ENCODE measurements at regions not wholly inside any gene's neighbourhood (a gene's known extent, or its start where the extent isn't known, plus 50 kb on each side); places are given as distances from the start of the nearest gene placed in this dataset.

DNA sequence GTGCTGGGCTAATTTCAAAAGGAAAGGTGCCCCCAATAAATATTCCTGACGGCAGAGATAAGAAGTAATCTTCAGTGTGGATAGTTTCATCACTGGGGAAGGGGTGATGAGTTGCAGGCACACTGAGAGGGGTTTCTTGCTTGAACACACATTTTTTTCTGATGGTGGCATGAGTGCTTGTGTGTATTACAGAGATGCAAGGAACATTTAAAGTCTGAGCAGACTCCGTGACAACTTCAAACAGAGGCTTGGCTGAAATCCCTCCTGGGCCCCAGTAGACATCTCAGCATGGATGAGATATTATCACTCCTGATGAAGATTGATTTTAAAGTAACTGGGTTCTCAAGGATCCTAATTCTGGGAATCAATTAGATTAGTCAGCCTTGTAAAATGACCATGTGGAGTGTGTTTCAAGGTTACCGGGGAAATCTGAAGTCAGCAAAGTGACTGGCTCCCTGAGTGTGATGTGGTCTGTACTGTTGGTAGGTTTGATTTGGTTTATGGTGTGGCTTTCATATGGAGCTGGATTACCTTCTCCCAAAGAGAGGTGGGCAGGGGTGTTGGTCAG lies 435.8 kb upstream of the EEF2KMT start:
- no peak for DNase-seq (ENCODE audit: low read depth)

DNA sequence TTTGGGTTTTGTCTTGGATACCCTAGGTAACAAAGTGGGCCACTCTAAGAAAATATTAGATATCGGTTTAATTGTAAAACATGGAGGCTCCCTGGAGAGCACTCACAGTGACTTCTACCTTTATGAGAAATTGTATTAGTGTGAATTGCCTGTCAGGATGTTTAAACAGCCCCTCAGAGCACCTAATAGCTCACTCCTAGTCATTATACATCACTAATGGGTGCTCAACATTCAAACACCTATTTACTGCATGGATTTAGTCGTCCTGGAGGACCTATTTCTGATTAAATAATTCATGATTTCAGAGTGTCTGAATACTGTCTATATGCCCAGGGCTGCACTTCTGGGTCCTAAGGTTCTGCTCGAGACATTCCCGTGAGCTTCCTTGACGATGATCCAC lies 430.2 kb upstream of the EEF2KMT start:
- no peak for DNase-seq (ENCODE audit: low read depth)

DNA sequence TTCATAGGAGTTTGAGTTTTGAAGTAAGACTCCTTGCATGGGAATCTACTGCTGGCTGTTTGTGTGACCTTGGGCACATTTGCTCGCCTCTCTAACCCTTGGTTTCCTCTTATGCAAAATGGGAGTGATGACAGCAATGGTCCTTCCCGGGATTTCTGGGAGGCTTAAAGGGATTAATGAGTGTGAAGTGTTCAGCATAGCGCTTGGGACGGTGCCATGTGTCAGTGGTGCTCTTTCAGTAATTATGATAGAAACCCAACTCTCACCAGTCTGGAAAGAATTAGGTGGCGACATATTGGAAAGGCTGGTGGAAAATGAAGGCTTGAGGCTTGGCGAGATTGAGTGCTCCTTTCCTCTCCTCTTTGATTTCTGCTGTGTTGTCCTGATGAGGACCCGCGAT lies 429.2 kb upstream of the EEF2KMT start:
- no peak for DNase-seq (ENCODE audit: low read depth)

DNA sequence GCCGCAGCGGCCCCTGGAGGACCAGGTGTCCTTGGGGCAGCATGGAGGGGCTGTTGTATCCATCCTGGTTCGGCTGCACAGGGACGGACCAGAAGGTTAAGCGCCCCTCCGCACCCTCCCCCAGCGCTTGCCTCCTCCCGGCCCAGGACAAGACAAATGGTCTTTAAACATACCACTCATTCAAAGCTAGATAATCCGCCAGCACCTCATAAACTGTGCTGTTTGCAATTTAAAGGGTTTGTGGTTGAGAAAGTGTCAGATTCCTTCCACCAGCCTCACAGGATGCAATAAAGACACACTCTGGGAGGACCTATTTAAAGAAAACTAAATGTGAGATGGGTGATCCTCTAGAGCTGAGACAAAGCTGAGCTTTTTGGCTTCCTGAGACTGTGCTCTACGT lies 426.2 kb upstream of the EEF2KMT start:
- no peak for DNase-seq (ENCODE audit: low read depth)

DNA sequence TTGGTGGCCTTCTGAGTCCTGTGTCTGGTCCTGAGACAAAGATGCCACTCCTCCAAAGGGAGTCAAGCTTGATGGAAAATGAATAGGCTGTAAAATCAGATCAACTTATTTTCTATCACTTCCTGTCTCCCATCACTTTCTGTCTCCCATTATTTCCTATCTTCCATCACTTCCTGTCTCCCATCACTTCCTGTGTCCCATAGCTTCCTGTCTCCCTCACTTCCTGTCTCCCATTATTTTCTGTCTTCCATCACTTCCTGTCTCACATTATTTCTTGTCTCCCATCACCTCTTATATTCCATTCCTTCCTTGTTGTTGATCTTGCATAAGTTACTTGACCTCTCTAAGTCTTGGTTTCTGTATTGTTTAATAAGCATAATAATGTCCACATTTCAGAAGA lies 418.5 kb upstream of the EEF2KMT start:
- DNase-seq (ENCODE audit: low read depth), result no peak

DNA sequence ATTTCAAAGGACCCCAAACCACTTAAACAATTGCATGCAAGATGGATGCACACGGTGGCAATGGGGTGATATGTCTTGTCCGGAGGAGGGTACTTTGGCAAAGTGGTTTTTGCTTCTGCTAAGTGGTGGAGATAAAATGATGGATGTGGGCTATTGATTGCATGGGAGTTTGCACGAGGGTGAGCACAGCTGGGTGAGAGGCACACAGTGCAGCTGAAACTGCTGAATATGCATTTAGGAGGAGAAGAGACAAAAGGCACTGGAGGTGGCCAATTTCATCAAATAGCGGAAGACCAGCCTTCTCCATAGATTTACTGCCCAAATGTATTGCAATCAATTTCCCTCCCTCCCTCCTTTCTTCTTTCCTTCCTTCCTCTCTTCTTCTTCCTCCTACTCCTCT lies 414.4 kb upstream of the EEF2KMT start:
- DNase-seq (ENCODE audit: low read depth), result no peak

DNA sequence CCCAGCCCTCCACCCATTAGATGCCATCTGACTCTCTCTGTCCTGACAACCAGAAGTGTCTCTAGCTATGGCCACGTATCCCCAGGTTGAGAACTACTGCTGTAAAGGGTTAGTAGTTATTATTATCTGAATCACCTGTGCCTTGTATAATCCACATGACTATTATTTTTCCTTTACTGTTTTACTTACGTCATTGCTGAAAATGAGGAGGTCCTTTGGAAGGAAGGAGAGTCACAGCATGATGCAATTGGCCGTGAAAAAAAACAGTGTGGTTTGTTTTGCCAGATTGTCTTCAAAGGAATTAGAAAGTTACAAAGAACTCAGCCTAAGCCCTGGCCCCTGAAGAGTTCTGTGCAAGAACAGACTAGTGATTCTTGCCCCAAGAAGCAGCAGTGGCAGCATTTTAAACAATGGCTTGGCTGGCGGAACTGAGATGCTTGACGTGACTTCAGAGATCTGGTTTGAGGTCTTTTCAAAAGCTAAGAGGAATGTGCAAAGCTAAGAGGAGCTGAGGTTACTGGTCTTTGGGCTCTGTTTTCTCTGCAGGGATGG lies 413.3 kb upstream of the EEF2KMT start:
- DNase-seq (ENCODE audit: low read depth), result no peak

DNA sequence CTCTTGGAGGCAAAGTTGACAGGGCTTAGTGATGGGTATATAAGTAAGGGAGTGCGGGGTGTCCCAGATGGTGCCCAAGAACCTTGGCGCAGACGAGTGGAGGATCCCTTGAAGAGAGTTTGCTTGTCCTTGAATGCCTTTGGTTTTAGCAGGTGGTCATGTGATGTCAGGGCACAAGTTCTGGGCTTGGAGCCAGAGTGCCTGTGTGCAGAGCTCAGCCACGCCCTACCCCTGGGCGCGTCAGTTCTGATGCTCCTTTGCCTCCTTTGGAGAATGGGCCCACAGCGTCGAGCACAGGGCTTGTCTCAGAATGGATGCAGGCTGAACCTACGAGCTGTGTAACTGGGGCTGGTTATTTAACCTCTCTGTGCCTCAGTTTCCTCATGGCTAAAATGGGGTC lies 412.2 kb upstream of the EEF2KMT start:
- DNase-seq (ENCODE audit: low read depth), result no peak

DNA sequence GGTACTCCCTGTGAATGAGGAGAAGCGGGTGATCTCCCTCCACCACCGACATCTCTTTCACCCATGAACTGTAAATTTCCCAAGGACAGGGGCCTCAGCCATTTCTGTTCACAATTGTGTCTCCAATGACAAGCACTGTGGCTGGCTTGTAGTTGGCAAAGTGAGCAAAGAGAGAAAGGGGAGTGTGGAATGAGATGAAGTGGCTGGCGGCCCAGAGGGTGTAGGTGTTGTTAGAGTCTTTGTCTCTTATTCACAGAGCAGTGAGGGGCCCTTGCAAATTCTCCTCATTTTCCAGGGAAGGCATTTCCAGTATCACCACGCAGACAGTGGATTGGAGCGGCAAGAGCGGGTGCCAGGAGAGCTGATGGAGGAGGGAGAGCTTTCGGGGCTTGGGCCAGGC lies 411.7 kb upstream of the EEF2KMT start:
- DNase-seq (ENCODE audit: low read depth), result no peak

DNA sequence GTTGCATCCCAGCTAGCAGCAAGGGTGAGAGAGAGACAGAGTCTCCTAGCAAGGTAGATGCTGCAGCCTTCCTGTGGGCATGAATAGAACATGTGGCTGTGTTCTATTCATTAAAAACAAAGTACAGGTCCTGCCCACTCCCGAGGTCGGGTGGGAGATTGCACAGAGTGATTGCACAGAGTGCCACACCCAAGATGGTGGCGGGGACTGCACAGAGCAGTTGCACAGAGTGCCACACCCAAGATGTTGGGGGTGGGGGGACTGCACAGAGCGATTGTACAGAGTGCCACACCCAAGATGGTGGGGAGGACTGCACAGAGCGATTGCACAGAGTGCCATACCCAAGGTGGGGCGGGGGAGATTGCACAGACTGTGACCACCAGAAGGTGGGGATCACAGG lies 410.8 kb upstream of the EEF2KMT start:
- no peak for DNase-seq (ENCODE audit: low read depth)

DNA sequence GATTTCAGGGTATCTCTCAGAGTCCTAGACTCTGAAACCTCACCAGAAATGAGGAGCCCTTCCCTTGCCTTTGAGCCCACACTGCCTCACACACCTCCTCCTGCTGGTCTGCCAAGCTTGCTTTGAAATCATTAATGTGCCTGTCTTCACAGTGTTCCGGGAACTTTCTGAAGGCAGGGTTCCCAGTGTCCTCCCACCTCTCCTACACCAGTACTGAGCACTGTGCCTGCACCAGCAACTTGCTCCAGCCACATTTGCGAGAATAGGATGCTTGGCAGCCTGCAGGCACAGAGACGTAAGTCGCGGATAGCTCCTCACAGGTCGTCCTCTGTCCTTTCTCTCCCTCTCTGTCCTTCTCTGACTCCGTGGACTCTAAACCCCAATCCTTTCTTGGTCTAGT lies 408.4 kb upstream of the EEF2KMT start:
- no peak for DNase-seq (ENCODE audit: low read depth)

DNA sequence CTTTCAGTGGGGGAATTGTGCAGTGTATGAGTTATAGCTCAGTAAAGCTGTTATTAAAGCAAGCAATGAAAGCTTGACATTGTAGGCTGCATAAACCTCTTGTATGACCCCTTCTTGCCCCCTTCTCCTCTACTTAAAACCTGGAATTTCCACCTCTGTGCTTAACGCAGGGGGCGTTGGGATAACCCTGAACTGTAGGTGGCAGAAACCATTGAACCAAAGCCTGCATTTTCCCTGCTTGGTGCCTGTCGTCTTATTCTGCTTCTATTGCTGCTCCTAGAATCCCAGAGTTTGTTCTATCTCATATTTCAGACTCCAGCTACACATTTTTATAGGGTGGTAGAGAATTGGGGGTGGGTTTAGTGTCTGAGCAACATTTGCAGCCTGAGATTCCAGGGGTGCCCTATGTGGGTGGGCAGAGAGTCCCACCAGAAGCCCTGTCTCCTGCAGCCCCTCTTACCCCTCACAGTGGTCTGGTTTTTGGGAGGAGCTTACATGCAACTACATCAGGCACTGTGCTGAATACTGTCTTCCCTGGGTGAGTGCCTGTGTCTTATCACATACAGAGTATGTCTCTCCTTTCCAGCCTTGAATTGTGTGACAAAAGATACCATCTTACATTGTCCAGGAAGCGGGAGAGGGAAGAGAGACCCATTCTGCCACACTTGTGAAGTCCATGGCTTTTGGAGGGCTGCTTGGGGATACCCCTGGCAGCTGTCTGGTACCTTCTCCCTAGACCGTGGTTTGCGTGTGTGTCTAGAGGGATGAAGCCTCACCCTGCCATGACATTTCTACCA lies 407.7 kb upstream of the EEF2KMT start:
- no peak for DNase-seq (ENCODE audit: low read depth)

DNA sequence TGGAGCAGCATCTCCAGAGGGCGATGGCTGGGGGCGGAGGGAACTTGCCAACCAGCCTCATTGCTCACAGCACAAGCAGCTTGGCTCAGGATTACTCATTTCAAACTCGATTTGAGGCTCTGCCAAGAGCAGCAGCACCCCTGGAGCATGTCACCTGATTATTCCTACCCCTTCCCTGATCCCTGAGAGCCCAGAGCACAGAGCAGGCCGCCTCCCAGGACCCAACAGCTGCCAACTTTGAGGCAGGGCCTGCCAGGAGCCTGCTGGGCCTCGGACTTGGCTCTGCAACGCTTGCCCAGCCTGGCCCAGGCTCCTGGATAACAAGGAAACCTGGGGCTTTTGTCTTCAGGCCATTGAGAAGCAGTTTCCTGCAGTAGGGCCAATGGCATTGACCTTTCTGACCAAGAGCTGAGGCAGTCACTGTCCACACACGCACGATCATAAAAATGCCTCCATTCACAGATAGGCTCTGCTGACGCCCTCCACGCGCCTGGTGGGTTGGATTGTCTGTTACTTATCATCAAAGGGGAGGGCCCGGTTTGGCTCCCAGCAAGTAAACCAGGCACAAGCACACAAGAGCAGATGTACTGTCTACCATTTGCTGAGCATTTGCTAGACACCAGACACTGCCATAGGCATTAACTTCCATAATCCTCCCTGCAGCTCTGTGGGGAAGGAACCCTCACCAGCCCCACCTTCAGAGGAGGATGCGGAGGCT lies 406.6 kb upstream of the EEF2KMT start:
- DNase-seq (ENCODE audit: low read depth), result no peak

DNA sequence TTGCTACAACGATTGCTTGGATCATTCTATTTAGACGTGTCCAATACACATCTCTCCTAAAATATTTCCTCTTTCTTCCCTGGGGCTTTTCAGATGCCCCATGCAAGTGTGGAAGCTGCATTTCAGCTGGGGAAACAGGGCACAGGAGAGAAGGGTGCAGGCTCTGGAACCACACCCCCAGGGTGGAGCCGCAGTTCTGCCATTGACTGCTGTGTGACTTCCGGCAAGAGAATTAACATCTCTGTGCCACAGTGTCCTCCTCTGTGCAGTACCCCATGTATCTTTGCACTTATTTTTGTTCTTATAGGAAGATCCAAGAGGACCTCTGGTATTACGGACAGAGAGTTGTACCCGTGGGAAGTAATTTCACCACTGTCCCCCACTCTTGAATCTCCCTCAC lies 405.3 kb upstream of the EEF2KMT start:
- no peak for DNase-seq (ENCODE audit: low read depth)

DNA sequence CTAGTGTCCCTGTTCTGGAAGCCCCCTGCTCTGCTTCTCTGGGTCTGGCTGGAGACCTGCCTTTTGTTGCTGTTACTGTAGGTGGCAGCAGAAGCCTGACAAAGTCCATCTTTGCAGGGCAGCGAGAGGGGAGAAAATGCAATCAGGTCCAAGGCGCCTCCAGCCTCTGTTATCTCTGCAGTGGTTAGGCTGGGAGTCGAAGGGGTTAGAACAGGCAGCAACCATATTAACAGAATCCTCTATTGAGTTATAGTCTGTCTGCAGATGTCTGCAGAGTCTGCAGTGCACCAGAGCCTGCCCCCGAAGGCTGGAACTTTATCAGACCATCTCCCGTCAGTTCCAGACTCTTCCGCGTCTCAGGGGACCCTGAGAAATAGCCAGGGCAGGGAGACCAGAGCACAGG lies 404.9 kb upstream of the EEF2KMT start:
- no peak for DNase-seq (ENCODE audit: low read depth)

DNA sequence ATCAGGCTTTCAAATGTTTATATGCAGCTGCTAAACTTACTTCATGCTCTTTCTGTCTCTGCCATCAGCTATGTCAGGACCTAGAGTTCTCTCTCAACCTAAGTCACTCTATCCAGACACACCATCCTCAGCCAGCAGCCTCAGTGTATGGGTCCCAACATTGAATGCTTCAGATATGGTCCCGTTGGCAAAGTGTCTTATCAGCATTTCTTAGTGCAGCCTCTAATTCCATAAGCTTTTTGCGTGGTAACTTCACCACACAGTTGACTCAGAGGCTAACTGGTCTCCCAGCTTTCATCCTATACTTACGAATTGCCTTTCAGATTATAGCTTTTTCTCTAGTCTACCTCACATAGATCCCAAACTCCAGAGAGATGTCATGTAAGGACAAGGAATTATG lies 402.9 kb upstream of the EEF2KMT start:
- DNase-seq (ENCODE audit: low read depth), result no peak

DNA sequence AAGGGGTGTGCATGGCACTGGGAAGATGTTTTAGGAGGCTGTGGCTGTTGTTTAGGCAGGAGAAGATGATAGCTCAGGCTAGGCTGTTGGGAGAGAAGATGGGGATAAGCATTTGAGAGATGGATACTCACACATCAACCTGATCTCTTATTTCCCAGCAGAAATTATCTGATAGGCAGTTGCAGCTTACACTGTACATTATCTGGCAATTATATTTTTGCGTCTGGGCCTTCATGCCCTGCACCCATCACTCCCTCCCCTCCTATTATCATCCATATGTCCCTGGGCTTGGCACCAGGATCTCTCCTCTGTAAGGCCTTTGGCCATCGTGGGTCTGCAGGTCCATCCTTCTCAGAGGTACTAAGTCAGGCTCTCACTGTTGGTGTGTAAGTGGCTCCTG lies 401.0 kb upstream of the EEF2KMT start:
- DNase-seq (ENCODE audit: low read depth), result no peak

DNA sequence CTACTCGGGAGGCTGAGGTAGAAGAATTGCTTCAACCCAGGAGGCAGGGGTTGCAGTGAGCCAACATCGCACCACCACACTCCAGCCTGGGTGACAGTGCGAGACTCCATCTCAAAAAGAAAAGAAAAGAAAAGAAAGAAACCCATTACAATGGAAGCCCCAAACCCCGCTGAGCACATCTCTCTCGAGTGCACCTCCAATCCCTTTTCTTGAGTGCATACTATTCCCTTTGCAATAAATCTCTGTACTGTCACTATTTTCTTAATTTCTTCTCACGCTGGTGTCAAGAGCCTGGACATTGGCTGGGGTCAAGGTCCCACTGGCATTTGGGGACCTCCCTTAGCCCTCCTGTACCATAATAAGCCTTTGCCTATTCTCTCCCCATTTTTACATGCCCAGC lies 398.4 kb upstream of the EEF2KMT start:
- DNase-seq (ENCODE audit: low read depth), result no peak

DNA sequence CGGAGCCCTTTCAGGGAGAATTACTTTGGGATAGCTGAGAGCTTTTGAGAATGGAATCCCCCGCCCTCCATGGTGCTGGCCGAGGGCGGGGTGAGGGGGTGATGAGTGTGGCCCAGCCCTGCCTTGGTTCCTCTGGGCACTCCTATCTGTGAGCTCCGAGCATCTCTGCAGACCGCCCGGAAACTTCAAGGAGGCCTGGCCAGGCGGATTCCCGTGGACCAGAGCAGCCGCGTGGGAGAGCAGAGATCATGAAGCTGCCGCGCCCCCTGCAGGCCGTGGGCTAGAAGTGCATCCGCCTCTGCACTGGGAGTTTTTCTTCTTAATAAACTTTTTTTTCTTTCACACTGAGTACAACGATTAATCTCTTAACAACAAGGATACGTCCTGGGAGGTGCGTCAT lies 392.9 kb upstream of the EEF2KMT start:
- DNase-seq (ENCODE audit: low read depth), result no peak

DNA sequence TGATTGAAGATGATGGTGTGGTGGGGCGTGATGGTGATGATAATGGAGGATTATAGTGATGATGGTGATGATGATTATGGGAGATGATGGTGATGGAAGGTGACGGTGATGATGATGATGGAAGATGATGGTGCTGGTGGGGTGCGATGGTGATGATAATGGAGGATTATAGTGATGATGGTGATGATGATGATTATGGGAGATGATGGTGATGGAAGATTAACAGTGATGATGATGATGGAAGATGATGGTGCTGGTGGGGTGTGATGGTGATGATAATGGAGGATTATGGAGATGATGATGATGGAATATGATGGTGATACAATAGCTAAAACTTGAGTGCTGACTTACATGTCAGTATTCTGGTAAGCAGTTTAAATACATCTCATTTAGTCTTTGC lies 391.0 kb upstream of the EEF2KMT start:
- no peak for DNase-seq (ENCODE audit: low read depth)

DNA sequence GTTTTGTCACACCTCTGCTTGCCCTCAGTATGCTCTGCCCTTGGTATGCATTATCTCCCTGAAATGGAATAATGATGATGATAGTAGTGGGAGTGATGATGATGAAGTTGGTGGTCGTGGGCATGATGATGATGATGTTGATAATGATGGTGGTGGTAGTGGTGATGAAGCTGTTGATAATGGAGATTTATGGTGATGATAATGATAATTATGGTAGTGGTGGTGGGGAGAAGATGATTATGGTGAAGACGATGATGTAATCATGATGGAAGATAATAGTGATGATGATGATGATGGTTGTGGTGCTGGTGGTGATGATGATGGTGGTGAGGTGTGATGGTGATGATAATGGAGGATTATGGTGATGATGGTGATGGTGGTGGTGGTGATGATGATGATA lies 390.1 kb upstream of the EEF2KMT start:
- DNase-seq (ENCODE audit: low read depth), result no peak

DNA sequence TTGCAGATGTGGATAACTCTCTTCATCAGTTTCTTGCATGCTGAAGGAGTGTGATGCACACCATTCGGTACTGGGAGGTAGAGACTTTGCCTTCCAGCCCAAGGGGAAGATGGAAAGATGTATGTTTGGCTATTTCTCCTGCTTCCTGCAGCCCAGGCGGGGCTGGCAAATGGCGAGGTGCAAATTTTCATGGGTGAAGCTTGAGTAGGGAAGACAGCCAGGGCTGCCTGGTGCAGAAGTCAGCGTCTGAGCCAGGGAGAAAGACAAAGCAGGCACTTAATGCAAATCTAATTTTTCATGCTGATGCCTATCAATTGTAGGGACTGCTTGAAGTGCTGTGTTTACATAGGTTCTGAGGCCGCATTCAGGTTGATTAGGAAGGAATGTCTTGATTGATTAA lies 384.7 kb upstream of the EEF2KMT start:
- DNase-seq (ENCODE audit: low read depth), result no peak

All from iris pigment epithelial cell (primary cell).